Esophagus muscularis mucosa (tissue), 3 donors: ENCODE measurements at regions not wholly inside any gene's neighbourhood (a gene's known extent, or its start where the extent isn't known, plus 50 kb on each side); places are given as distances from the start of the nearest gene placed in this dataset.

Experiments
- POLR2A ChIP-seq: fragments of 450-650 bp; IDR thresholded peaks from one replicate; pipeline ENCODE4 v1.6.1; 2017; ENCODE audit warnings: antibody characterized with exemption, moderate library complexity, mild to moderate bottlenecking, low read depth
- POLR2AphosphoS5 ChIP-seq, 2 donors: sonication (generic); formaldehyde crosslinking; IDR thresholded peaks; one replicate each; pipeline ENCODE4 v1.6.1; 2017; ENCODE audit warnings: antibody characterized with exemption in 2 of 2
- TF ChIP-seq, protein P1 (sequence below), 3 experiments: fragments of 200-600 bp in 2 of 3; fragments of 450-650 bp in 1 of 3; sonication (generic) in 2 of 3; IDR thresholded peaks; one replicate each; pipeline ENCODE4 v1.5.1; 2017 to 2019; ENCODE audit warnings: antibody characterized with exemption in 3 of 3, mild to moderate bottlenecking in 2 of 3, moderate library complexity in 1 of 3

DNA sequence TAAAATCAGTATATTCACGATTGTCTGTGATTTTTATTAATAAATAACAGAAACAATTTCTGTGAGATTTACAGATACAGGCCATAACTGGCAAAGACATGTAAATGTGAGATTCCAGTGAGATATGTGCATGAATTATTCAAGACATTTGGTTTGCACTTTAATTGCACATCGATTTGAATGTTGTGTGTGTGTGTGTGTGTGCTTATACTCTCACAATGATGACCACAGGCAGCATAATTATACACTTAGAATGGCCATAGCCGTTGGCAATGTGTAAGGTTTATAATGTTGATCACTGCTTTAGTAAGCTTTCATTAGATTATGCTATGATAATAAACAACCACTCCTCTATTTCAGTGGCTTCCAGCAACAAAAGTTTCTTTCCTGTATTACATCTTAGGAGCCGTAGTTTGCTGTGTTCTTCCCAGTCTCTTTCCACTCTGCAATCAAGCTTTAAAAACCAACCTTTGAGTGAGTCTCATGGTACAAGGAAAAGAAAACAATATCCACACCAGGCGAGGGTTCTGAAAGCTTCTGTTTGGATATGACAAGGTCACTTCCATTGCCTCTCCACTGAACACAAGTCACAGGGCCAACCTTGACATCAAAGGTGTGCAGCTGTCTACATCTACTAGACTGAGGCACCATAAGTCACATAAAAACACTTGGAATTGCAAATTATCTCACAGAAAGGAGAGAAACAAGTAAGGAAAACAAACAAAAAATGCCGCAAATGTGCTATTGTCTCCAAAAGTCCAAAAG, 897.7 kb downstream of the RAB28 start:
- TF ChIP-seq POLR2AphosphoS5 (IDR thresholded peaks at IDR 0.05) (no peak), POLR2A (no peak)
- TF ChIP-seq, protein P1, sequence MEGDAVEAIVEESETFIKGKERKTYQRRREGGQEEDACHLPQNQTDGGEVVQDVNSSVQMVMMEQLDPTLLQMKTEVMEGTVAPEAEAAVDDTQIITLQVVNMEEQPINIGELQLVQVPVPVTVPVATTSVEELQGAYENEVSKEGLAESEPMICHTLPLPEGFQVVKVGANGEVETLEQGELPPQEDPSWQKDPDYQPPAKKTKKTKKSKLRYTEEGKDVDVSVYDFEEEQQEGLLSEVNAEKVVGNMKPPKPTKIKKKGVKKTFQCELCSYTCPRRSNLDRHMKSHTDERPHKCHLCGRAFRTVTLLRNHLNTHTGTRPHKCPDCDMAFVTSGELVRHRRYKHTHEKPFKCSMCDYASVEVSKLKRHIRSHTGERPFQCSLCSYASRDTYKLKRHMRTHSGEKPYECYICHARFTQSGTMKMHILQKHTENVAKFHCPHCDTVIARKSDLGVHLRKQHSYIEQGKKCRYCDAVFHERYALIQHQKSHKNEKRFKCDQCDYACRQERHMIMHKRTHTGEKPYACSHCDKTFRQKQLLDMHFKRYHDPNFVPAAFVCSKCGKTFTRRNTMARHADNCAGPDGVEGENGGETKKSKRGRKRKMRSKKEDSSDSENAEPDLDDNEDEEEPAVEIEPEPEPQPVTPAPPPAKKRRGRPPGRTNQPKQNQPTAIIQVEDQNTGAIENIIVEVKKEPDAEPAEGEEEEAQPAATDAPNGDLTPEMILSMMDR (IDR thresholded peaks at IDR 0.05) = no peak
